WTC11 (cell line): ENCODE measurements at regions not wholly inside any gene's neighbourhood (a gene's known extent, or its start where the extent isn't known, plus 50 kb on each side); places are given as distances from the start of the nearest gene placed in this dataset.

Experiments used
- ATAC-seq: fragments of 200-7000 bp; cut with Tn5 transposase; 2 replicates; pipeline ENCODE4 v1.10.0; 2021; ENCODE audit warnings: mild to moderate bottlenecking, moderate library complexity
- CTCF ChIA-PET: fragments of 300-600 bp; sonication (Branson Sonifier 250); formaldehyde crosslinking; loops from one replicate; lab custom pipeline; 2021; ENCODE audit warnings: antibody characterized with exemption; lab: Charles Lee
- POLR2A ChIA-PET: fragments of 350-600 bp; sonication (Branson Sonifier 250); formaldehyde crosslinking; loops from one replicate; lab custom pipeline; 2021; ENCODE audit warnings: antibody characterized with exemption; lab: Charles Lee
- DNase-seq: peaks from one replicate; pipeline ENCODE4 v3.0.0; 2021; ENCODE audit warnings: low spot score
- H3K27ac Mint-ChIP-seq: 2 replicates; pipeline ENCODE4 v1.8.0; 2021; ENCODE audit warnings: mixed read lengths
- H3K27me3 Mint-ChIP-seq: 2 replicates; pipeline ENCODE4 v1.8.0; 2021; ENCODE audit warnings: low read depth, mild to moderate bottlenecking, moderate library complexity, mixed read lengths
- H3K36me3 Mint-ChIP-seq: 2 replicates; pipeline ENCODE4 v1.8.0; 2021; ENCODE audit warnings: mixed read lengths
- H3K4me1 Mint-ChIP-seq: 2 replicates; pipeline ENCODE4 v1.8.0; 2022; ENCODE audit warnings: mixed read lengths
- H3K4me3 Mint-ChIP-seq: 2 replicates; pipeline ENCODE4 v1.8.0; 2021; ENCODE audit warnings: mild to moderate bottlenecking, moderate library complexity, mixed read lengths
- H3K9me3 Mint-ChIP-seq: 2 replicates; pipeline ENCODE4 v1.8.0; 2021; ENCODE audit warnings: mixed read lengths
- AFF4 ChIP-seq: sonication (generic); formaldehyde crosslinking; IDR thresholded peaks from 2 replicates; pipeline ENCODE4 v1.8.1; 2023; ENCODE audit warnings: mild to moderate bottlenecking, missing genetic modification reagents, borderline replicate concordance
- ATF6 ChIP-seq: sonication (generic); formaldehyde crosslinking; IDR thresholded peaks from 2 replicates; pipeline ENCODE4 v1.8.1; 2023; ENCODE audit warnings: mild to moderate bottlenecking, missing genetic modification reagents
- CBFB ChIP-seq: sonication (generic); formaldehyde crosslinking; IDR thresholded peaks from 2 replicates; pipeline ENCODE4 v1.8.1; 2022; ENCODE audit warnings: mild to moderate bottlenecking, low read depth, missing genetic modification reagents
- CREB1 ChIP-seq: sonication (generic); formaldehyde crosslinking; IDR thresholded peaks from 2 replicates; pipeline ENCODE4 v1.8.0; 2023; ENCODE audit warnings: mild to moderate bottlenecking, missing genetic modification reagents
- CTCF ChIP-seq: fragments of 200-600 bp; IDR thresholded peaks from 2 replicates; pipeline ENCODE4 v1.8.0; 2022; ENCODE audit warnings: antibody characterized with exemption
- JUN ChIP-seq: sonication (generic); formaldehyde crosslinking; IDR thresholded peaks from 2 replicates; pipeline ENCODE4 v1.8.0; 2023; ENCODE audit warnings: mild to moderate bottlenecking, missing genetic modification reagents
- MXD4 ChIP-seq: fragments of 250-450 bp; sonication (Bioruptor Pico); IDR thresholded peaks from 2 replicates; pipeline ENCODE4 v1.8.0; 2021; ENCODE audit warnings: mild to moderate bottlenecking, moderate library complexity, borderline replicate concordance
- RELA ChIP-seq: sonication (generic); formaldehyde crosslinking; IDR thresholded peaks from 2 replicates; pipeline ENCODE4 v1.8.1; 2022; ENCODE audit warnings: missing genetic modification reagents, mild to moderate bottlenecking, borderline replicate concordance
- TEAD1 ChIP-seq: sonication (generic); formaldehyde crosslinking; IDR thresholded peaks from 2 replicates; pipeline ENCODE4 v1.8.0; 2022; ENCODE audit warnings: mild to moderate bottlenecking, missing genetic modification reagents
- ZNF396 ChIP-seq: fragments of 250-450 bp; sonication (Bioruptor Pico); IDR thresholded peaks from 2 replicates; pipeline ENCODE4 v1.8.0; 2021; ENCODE audit warnings: mild to moderate bottlenecking, moderate library complexity, borderline replicate concordance
- TF ChIP-seq, protein P1 (sequence below): fragments of 250-450 bp; sonication (Bioruptor Pico); IDR thresholded peaks from 2 replicates; pipeline ENCODE4 v1.8.0; 2021; ENCODE audit warnings: mild to moderate bottlenecking
- TF ChIP-seq, protein P2 (sequence below): sonication (generic); formaldehyde crosslinking; IDR thresholded peaks from 2 replicates; pipeline ENCODE4 v1.8.1; 2023; ENCODE audit warnings: mild to moderate bottlenecking, missing genetic modification reagents, moderate library complexity
- TF ChIP-seq, protein P3 (sequence below): fragments of 250-450 bp; sonication (Bioruptor Pico); IDR thresholded peaks from 2 replicates; pipeline ENCODE4 v2.1.2; 2022; ENCODE audit warnings: mild to moderate bottlenecking, moderate library complexity
- TF ChIP-seq, protein P4 (sequence below): sonication (generic); formaldehyde crosslinking; IDR thresholded peaks from 2 replicates; pipeline ENCODE4 v1.8.1; 2022; ENCODE audit warnings: mild to moderate bottlenecking, missing genetic modification reagents, moderate library complexity, borderline replicate concordance
- TF ChIP-seq, protein P5 (sequence below): sonication (generic); formaldehyde crosslinking; IDR thresholded peaks from 2 replicates; pipeline ENCODE4 v1.8.1; 2022; ENCODE audit warnings: low read depth, missing genetic modification reagents, borderline replicate concordance

DNA sequence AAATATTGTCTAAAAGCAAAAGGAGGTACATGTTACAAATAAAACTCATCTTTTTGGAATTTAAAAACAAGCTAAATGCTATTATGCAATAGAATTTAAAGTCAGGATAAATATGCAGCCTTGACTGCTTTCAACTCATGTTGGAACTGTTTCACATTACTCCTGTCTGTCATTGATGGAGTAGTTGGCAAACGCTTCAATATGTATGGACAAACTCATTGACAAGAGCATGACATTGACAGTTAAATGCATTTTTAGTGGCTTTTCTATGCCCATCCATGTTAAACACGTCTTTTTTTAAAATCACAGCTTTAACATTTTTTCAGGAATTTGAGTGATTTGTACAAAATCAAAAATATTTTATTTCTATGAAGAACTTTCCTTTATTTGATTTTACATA lies 1560.5 kb downstream of the KCNT2 start (continued):
- TF ChIP-seq, protein P1, sequence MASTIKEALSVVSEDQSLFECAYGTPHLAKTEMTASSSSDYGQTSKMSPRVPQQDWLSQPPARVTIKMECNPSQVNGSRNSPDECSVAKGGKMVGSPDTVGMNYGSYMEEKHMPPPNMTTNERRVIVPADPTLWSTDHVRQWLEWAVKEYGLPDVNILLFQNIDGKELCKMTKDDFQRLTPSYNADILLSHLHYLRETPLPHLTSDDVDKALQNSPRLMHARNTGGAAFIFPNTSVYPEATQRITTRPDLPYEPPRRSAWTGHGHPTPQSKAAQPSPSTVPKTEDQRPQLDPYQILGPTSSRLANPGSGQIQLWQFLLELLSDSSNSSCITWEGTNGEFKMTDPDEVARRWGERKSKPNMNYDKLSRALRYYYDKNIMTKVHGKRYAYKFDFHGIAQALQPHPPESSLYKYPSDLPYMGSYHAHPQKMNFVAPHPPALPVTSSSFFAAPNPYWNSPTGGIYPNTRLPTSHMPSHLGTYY (CRISPR knock-in tag) = no peak
- TF ChIP-seq ATF6 (CRISPR knock-in tag) (no peak), AFF4 (CRISPR knock-in tag) (no peak), CTCF (no peak), RELA (CRISPR knock-in tag) (no peak), CBFB (CRISPR knock-in tag) (no peak)
- TF ChIP-seq, protein P2, sequence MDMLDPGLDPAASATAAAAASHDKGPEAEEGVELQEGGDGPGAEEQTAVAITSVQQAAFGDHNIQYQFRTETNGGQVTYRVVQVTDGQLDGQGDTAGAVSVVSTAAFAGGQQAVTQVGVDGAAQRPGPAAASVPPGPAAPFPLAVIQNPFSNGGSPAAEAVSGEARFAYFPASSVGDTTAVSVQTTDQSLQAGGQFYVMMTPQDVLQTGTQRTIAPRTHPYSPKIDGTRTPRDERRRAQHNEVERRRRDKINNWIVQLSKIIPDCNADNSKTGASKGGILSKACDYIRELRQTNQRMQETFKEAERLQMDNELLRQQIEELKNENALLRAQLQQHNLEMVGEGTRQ = no peak
- TF ChIP-seq, protein P3, sequence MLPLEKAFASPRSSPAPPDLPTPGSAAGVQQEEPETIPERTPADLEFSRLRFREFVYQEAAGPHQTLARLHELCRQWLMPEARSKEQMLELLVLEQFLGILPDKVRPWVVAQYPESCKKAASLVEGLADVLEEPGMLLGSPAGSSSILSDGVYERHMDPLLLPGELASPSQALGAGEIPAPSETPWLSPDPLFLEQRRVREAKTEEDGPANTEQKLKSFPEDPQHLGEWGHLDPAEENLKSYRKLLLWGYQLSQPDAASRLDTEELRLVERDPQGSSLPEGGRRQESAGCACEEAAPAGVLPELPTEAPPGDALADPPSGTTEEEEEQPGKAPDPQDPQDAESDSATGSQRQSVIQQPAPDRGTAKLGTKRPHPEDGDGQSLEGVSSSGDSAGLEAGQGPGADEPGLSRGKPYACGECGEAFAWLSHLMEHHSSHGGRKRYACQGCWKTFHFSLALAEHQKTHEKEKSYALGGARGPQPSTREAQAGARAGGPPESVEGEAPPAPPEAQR (CRISPR knock-in tag) = no peak
- TF ChIP-seq, protein P4, sequence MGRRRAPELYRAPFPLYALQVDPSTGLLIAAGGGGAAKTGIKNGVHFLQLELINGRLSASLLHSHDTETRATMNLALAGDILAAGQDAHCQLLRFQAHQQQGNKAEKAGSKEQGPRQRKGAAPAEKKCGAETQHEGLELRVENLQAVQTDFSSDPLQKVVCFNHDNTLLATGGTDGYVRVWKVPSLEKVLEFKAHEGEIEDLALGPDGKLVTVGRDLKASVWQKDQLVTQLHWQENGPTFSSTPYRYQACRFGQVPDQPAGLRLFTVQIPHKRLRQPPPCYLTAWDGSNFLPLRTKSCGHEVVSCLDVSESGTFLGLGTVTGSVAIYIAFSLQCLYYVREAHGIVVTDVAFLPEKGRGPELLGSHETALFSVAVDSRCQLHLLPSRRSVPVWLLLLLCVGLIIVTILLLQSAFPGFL (CRISPR knock-in tag) = no peak

DNA sequence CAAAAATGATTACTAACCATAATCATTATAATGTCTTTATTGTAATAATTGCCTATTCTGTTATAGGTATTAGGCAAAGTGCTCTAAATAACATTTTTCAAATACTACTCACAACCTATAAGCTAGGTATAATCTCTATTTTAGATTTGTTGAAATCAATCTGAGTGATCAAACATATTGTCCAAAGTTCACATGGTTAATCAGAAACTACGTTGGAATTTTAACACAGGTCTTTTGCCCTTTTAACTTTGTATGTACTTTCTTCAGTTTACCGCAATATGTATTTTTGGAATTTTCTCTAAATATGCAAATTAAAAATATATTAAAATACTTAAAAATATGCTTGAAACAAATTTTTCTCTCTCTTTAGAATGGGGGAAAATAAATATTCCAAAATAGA lies 1563.2 kb downstream of the KCNT2 start:
- Mint-ChIP-seq H3K4me1 (no peaks in the 10 kb centered on the region), H3K27ac (no peak overlapping the region), H3K4me3 (no peak overlapping the region), H3K9me3 (no peaks in the 10 kb centered on the region), H3K27me3 (no peaks in the 10 kb centered on the region), H3K36me3 (no peaks in the 10 kb centered on the region)
- DNase-seq (no peak), ATAC-seq (no peak)
- TF ChIP-seq CREB1 (CRISPR knock-in tag) = no peak
- TF ChIP-seq JUN (CRISPR knock-in tag) = no peak
- no peak for TF ChIP-seq MXD4
- TF ChIP-seq, protein P3 (CRISPR knock-in tag) = no peak
- no peak for TF ChIP-seq TEAD1 (CRISPR knock-in tag)
- TF ChIP-seq, protein P5, sequence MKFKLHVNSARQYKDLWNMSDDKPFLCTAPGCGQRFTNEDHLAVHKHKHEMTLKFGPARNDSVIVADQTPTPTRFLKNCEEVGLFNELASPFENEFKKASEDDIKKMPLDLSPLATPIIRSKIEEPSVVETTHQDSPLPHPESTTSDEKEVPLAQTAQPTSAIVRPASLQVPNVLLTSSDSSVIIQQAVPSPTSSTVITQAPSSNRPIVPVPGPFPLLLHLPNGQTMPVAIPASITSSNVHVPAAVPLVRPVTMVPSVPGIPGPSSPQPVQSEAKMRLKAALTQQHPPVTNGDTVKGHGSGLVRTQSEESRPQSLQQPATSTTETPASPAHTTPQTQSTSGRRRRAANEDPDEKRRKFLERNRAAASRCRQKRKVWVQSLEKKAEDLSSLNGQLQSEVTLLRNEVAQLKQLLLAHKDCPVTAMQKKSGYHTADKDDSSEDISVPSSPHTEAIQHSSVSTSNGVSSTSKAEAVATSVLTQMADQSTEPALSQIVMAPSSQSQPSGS = no peak
- TF ChIP-seq ZNF396 = no peak
- CTCF ChIA-PET = no interaction called here
- POLR2A ChIA-PET = no interaction called here
